D341Med (cell line): ENCODE measurements at regions not wholly inside any gene's neighbourhood (a gene's known extent, or its start where the extent isn't known, plus 50 kb on each side); places are given as distances from the start of the nearest gene placed in this dataset.

ENCODE experiments used
- DNase-seq: peaks from one replicate; pipeline ENCODE4 v3.0.0; 2012; ENCODE audit warnings: low spot score

GRCh38 chr18:61756244-61756643, 136.6 kb downstream of the RNF152 start:
- DNase-seq = no peak

DNA sequence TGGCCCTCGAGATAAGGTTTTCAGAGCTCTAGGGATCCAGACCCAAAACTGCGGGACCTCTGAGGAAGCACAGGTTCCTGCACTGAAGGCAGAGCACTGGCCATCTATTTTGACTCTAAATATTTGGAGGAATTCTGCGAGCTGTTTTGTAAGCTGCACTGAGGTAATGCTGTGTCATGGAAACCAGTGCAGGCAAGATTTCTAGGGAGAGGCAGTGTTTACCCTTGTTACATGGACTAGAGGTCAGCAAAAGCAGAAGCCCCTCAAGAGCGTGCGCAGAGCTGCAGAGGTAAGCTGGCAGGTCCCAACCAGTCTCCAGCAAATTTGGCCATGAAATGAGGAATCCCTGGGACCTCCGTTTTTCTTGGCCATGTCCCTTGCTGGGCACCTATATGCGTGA, 137.3 kb downstream of the RNF152 start:
- no peak for DNase-seq

DNA sequence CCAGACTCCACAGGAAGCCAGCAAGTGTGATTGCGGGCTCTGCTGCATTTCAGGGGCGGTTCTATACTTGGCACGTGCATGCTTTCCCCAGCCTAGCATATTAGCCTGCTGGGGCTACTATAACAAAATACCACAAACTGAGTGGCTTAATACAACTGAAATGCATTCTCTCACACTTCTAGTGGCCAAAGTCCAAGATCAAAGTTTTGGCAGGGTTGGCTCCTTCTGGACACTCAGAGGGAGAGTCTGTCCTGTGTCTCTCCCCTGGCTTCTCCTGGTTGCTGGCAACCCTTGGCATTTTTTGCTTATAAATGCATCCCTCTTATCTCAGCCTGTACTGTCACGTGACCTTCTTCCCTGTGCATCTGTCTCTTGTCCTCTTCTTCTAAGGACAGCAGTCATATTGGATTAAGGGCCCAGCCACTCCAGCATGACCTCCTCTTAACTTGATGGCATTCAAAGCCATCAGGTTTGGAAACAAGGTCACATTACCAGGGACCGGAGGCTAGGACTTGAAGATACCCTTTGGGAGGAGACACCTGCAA, 138.7 kb downstream of the RNF152 start:
- DNase-seq = no peak

DNA sequence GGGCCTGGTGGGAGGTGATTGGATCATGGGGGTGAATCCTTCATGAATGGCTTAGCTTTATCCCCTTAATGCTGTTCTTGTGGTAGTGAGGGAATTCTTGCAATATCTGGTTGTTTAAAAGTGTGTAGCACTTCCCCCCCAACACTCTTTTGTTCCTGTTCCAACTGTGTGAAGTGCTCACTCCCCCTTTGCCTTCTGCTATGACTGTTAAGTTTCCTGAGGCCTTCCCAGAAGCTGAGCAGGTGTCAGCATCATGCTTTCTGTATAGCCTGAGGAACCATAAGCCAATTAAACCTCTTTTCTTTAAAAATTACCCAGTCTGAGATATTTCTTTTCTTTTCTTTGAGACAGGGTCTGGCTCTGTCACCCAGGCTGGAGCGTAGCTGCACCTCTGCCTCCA, 139.4 kb downstream of the RNF152 start:
- DNase-seq = no peak

DNA sequence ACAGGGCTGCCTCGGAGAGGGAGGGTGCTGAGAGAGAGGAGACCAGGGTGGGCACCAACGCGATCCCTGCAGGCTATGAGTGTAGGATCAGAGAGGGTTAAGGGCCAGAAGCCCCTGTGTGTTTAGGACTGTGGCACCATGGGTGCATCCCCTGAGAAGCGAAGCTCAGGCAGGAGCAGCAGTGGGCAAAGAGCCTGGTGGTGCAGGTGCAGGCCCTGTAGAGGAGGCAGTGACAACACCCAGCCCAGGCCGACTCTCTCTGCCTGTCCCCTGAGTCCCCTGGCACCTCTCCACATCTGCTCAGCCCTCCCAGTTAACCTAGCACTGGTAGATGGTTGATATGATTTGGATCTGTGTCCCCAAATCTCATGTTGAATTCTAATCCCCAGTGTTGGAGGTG, 139.8 kb downstream of the RNF152 start:
- no peak for DNase-seq

- no peak for DNase-seq
Observed at GRCh38 chr18:61750840-61751668, 141.8 kb downstream of the RNF152 start.

GRCh38 chr18:61749546-61749945, 143.3 kb downstream of the RNF152 start:
- DNase-seq = no peak

- DNase-seq = no peak
Observed at GRCh38 chr18:61749031-61749430, 143.8 kb downstream of the RNF152 start.

GRCh38 chr18:61748004-61748403, 144.8 kb downstream of the RNF152 start:
- no peak for DNase-seq

DNA sequence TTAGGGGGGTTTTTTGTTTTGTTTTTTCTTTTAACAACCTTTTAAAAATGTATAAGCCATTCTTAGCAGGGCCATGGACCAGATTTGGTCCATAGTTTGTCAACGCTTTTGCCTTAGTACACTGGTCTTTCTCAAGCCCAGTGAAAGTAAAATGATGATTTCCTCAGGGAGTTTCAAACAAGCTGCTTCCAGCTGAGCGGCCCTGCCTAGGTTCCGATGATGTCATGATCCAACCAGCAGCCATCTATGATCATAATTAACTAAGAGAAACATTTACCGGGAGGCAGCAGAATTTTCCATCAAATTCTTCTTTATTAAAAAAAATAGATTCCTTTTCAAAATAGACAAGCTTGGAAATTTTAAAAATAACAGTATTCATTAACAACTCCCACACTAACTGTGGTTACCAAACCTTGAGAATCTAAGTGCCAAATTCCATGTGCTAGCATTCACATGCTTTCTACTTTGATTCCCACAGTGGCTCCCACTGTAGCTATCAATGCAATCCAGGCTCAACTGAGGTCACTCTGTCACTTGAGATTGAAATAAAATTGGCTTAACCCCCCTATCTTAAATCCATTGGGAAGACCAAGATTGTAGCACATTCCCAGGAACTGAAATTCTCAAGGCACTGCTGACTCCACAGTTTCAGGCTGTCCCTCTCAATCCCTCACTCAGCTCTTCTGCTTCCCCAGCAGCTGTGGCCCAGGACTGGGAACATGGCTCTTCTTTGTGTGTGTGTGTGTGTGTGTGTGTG, 148.9 kb downstream of the RNF152 start:
- DNase-seq = no peak

- no peak for DNase-seq
Observed at GRCh38 chr18:61742565-61743429, 150.0 kb downstream of the RNF152 start.

GRCh38 chr18:61741881-61742454, 150.8 kb downstream of the RNF152 start:
- DNase-seq = no peak

GRCh38 chr18:61738488-61738887, 154.3 kb downstream of the RNF152 start:
- no peak for DNase-seq

DNA sequence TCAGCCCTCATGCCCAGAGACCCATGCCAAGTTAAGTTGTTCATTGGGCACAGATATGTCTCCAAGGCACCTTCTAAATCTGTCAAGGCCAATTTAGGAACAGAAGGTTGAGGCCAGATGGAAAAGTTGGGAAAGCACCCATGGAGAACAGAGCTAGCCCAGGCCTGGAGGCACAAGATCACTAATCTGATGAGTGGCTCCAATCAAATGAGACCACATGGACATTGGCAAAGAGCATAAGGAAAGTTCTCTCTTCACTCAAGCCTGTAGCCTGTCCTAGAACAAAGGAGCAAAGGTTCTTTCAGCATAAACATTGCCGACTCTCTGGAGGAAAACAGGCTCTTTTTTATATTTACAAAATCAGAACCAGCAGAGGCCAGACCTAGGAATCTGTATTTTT, 154.8 kb downstream of the RNF152 start:
- no peak for DNase-seq

DNA sequence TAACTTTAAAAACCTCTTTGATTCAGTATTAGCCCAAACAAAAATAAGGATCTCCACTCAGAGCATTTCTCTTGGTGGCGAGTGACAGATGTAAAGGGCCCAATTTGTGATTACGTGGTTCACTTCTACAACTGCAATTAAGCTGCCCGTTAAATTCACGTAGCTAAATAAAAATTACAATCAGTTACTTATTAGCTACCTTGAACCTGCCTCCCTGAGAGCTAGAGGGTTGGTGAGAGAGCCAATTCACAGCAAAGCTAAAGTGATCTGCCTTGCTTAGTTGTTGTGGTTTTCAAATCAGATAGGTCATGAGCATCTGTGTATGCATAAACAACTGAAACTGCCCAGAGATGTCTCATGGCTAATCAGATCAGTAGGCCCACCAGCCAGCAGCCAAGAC, 156.7 kb downstream of the RNF152 start:
- no peak for DNase-seq

- no peak for DNase-seq
Observed at GRCh38 chr18:61735564-61736102, 157.2 kb downstream of the RNF152 start.

- DNase-seq = no peak
Observed at GRCh38 chr18:61734396-61734795, 158.4 kb downstream of the RNF152 start.

- no peak for DNase-seq
Observed at GRCh38 chr18:61732854-61733253, 160.0 kb downstream of the RNF152 start.

GRCh38 chr18:61731693-61732376, 161.0 kb downstream of the RNF152 start:
- DNase-seq = no peak

DNA sequence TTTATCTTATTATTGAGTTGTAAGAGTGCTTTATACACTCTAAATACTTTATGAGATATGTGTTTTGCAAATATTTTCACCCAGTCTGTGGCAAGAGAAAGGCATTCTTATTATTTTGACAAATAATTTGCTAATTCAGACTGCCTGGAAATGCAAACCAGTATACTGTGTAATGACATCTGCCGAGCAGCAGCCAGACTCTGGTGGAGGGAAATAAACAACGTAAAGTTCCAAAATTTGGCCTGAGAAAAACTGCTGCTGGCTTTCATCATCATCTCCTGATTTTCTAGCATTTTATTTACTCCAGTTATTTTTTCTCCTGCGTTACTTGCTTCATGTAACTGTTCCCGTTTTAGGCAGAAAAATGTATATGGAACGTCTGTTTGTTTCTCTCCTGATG, 161.6 kb downstream of the RNF152 start:
- DNase-seq = no peak

DNA sequence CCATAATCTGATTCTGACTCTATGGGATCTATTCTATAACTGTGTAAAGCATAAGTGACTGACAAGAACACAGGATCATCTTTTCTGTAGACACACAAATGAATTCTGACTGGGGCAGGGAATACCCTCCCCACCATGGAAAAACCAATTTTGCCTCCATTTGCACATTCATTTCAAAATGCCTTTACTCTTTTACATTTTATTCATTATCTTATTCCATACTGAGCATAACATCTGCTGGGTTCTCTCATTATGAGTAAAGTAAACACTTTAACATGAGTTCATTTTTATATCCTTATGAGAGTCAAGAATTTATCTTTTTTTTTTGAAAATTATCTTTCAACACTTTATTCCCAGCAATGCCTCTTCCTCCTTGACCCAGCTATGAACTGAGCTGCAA, 163.5 kb downstream of the RNF152 start:
- no peak for DNase-seq
